BLaER1 (cell line): ENCODE measurements at regions not wholly inside any gene's neighbourhood (a gene's known extent, or its start where the extent isn't known, plus 50 kb on each side); places are given as distances from the start of the nearest gene placed in this dataset.

Source experiments
- H3K27ac ChIP-seq: shearing (Covaris generic); formaldehyde crosslinking; 2 replicates; pipeline ENCODE4 v1.8.1; 2022
- H3K27me3 ChIP-seq: shearing (Covaris generic); formaldehyde crosslinking; 2 replicates; pipeline ENCODE4 v1.8.1; 2022
- H3K36me3 ChIP-seq: shearing (Covaris generic); formaldehyde crosslinking; 2 replicates; pipeline ENCODE4 v1.8.1; 2022
- H3K4me1 ChIP-seq: shearing (Covaris generic); formaldehyde crosslinking; 2 replicates; pipeline ENCODE4 v1.8.1; 2022
- H3K4me2 ChIP-seq: shearing (Covaris generic); formaldehyde crosslinking; 2 replicates; pipeline ENCODE4 v1.8.1; 2022
- H3K4me3 ChIP-seq: shearing (Covaris generic); formaldehyde crosslinking; 2 replicates; pipeline ENCODE4 v1.8.1; 2022
- H3K9ac ChIP-seq: shearing (Covaris generic); formaldehyde crosslinking; 2 replicates; pipeline ENCODE4 v1.8.1; 2022
- H3K9me3 ChIP-seq: shearing (Covaris generic); formaldehyde crosslinking; 2 replicates; pipeline ENCODE4 v1.8.1; 2022
- H4K20me1 ChIP-seq: shearing (Covaris generic); formaldehyde crosslinking; 2 replicates; pipeline ENCODE4 v1.8.1; 2022
- Cebpa-rat ChIP-seq: shearing (Covaris generic); IDR thresholded peaks from 2 replicates; pipeline ENCODE4 v1.8.1; 2022

DNA sequence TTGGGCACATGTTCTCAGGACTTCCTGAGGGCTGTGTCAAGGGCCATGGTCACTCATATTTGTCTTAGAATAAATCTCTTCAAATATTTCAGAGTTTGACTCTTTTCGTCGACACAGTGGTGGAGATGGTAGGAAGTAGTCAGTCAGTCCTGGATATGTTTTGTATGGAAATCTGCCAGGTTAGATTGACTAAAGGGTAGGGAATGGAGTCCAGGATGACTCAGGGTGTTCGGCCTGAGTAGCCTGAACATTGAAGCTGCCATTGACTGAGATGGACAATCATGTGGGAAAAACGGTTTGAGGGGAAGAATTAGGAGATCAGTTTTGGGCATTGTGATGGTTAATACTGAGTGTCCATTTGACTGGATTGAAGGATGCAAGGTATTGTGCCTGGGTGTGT lies 177.1 kb upstream of the CENPE start:
- no peak overlapping the region for H3K9ac ChIP-seq
- no peak overlapping the region for H3K4me3 ChIP-seq
- H3K27ac ChIP-seq: no peak overlapping the region
- no peak overlapping the region for H3K4me2 ChIP-seq
- H3K9me3 ChIP-seq: no peaks in the 10 kb centered on the region
- no peaks in the 10 kb centered on the region for H3K27me3 ChIP-seq
- H4K20me1 ChIP-seq: no peaks in the 10 kb centered on the region
- TF ChIP-seq Cebpa-rat: no peak
- H3K4me1 ChIP-seq: no peaks in the 10 kb centered on the region
- no peaks in the 10 kb centered on the region for H3K36me3 ChIP-seq

- Histone ChIP-seq H3K4me3 (no peak overlapping the region), H3K27me3 (no peaks in the 10 kb centered on the region), H3K9me3 (no peaks in the 10 kb centered on the region), H3K4me2 (no peak overlapping the region), H3K4me1 (no peaks in the 10 kb centered on the region), H3K36me3 (no peaks in the 10 kb centered on the region), H4K20me1 (no peaks in the 10 kb centered on the region), H3K9ac (no peak overlapping the region), H3K27ac (no peak overlapping the region)
- no peak for TF ChIP-seq Cebpa-rat
Measured at GRCh38 chr4:103374758-103375157, 176.6 kb upstream of the CENPE start.

DNA sequence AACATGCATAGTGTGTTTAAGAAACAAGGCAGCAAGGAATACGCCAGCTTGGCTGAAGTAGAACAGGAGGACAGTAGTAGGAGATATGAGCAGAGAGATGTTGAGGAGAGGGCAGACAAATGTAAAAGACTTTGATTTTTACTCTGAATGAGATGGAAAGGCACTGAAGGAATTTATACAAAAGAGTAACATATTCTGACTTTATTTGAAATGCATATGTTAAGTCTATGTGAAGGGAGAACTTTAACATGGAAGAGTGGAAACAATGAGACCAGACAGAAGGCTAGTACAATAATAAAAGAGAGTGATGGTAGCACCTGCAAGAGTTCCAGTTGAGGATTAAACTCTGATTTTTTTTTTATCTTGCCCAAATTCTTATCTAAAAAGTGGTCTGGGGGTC lies 176.2 kb upstream of the CENPE start:
- H3K27ac ChIP-seq: no peak overlapping the region
- TF ChIP-seq Cebpa-rat: no peak

DNA sequence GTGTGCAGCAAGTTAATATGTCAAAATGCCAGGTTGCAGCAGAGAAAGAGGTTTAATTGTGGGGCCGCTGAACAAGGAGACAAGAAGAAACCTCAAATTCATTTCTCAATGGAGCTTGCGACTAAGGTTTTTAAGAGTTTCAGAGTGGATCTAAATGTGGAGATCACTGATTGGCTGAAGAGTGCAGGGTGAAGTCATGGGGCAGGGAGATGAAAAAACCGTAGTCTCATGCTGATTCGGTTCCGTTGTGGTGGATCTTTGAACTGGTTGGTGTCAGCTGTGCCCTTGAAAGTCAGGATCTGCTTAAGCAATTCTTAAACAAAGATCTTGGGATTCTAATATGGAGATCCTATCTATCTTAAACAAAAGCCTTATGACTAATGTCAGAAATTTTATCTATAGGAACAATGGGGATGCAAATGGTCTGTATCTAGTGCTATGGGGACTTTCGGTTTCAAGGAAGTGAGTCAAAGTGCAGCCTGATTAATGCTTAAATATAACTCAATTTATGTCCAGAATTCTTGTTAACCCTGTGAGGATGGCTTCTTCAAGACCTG lies 173.9 kb upstream of the CENPE start:
- Histone ChIP-seq H3K9ac (no peak overlapping the region), H3K4me3 (no peak overlapping the region), H3K4me2 (no peak overlapping the region), H4K20me1 (no peaks in the 10 kb centered on the region), H3K36me3 (no peaks in the 10 kb centered on the region), H3K9me3 (no peaks in the 10 kb centered on the region), H3K4me1 (no peaks in the 10 kb centered on the region), H3K27ac (no peak overlapping the region), H3K27me3 (no peaks in the 10 kb centered on the region)
- no peak for TF ChIP-seq Cebpa-rat

More for the DNA sequence above, 176.2 kb upstream of the CENPE start:
- H3K9me3 ChIP-seq: no peaks in the 10 kb centered on the region
- no peaks in the 10 kb centered on the region for H3K27me3 ChIP-seq
- H3K36me3 ChIP-seq: no peaks in the 10 kb centered on the region
- H3K4me1 ChIP-seq: no peaks in the 10 kb centered on the region
- no peak overlapping the region for H3K4me2 ChIP-seq
- H3K9ac ChIP-seq: no peak overlapping the region
- H3K4me3 ChIP-seq: no peak overlapping the region
- H4K20me1 ChIP-seq: no peaks in the 10 kb centered on the region

GRCh38 chr4:103370336-103370735 lies 172.2 kb upstream of the CENPE start:
- H3K27me3 ChIP-seq: no peaks in the 10 kb centered on the region
- H3K9me3 ChIP-seq: no peaks in the 10 kb centered on the region
- TF ChIP-seq Cebpa-rat: no peak
- no peak overlapping the region for H3K4me3 ChIP-seq
- H3K4me2 ChIP-seq: no peak overlapping the region
- H3K36me3 ChIP-seq: no peaks in the 10 kb centered on the region
- H3K9ac ChIP-seq: no peak overlapping the region
- H4K20me1 ChIP-seq: no peaks in the 10 kb centered on the region
- H3K4me1 ChIP-seq: no peaks in the 10 kb centered on the region
- no peak overlapping the region for H3K27ac ChIP-seq

GRCh38 chr4:103365285-103365684 lies 167.1 kb upstream of the CENPE start:
- no peaks in the 10 kb centered on the region for H3K27me3 ChIP-seq
- H4K20me1 ChIP-seq: no peaks in the 10 kb centered on the region
- peaks cover 9% of the 10 kb centered on the region for H3K9me3 ChIP-seq
- no peak overlapping the region for H3K27ac ChIP-seq
- TF ChIP-seq Cebpa-rat: no peak
- H3K4me1 ChIP-seq: no peaks in the 10 kb centered on the region
- no peaks in the 10 kb centered on the region for H3K36me3 ChIP-seq
- no peak overlapping the region for H3K4me2 ChIP-seq
- no peak overlapping the region for H3K9ac ChIP-seq
- H3K4me3 ChIP-seq: no peak overlapping the region

DNA sequence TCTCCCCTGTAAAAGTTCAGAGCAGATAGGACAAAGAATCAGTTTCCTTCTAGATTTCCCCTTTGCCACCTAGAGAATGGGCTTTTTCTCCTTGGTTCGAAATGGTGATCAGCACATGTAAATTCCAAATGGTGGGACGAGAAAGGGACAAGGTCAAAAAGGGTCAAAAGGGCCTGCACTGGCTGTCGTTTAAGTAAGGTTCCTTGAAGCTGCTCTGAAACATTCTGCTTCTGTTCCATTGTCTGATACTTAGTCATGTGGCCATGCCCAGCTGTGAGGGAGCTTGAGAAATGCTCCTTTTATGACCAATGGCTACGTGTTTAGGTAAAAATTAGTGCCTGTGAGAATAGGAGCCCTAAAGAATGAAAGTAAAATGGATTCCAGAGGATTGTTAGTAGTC lies 165.9 kb upstream of the CENPE start:
- Histone ChIP-seq H3K9me3 (peaks cover 21% of the 10 kb centered on the region), H3K36me3 (no peaks in the 10 kb centered on the region), H3K9ac (no peak overlapping the region), H3K27me3 (no peaks in the 10 kb centered on the region), H4K20me1 (no peaks in the 10 kb centered on the region), H3K4me2 (no peak overlapping the region), H3K4me3 (no peak overlapping the region), H3K4me1 (no peaks in the 10 kb centered on the region), H3K27ac (no peak overlapping the region)
- TF ChIP-seq Cebpa-rat: no peak

DNA sequence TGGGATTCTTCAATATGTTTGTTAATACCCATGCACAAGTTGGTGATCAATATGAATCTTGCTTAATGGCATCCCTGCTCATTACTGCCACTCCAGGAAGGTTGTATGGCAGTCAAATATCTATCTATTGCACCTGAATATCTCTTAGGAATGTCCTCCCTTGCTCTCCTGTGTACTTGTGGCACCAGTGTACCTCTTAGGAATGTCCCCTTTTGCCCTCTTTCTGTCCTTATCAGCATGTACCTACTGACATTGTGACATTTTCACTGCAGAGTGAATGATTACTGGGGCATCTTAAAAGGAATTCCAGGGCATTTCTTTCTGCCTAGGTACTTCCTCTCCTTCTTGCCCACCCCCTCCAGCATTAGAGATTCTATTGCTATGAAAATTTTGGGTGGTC lies 163.8 kb upstream of the CENPE start:
- Histone ChIP-seq H3K4me3 (no peak overlapping the region), H3K4me2 (no peak overlapping the region), H3K4me1 (no peaks in the 10 kb centered on the region), H4K20me1 (no peaks in the 10 kb centered on the region), H3K9me3 (peaks cover 26% of the 10 kb centered on the region), H3K27ac (no peak overlapping the region), H3K27me3 (no peaks in the 10 kb centered on the region), H3K36me3 (no peaks in the 10 kb centered on the region), H3K9ac (no peak overlapping the region)
- TF ChIP-seq Cebpa-rat: no peak

DNA sequence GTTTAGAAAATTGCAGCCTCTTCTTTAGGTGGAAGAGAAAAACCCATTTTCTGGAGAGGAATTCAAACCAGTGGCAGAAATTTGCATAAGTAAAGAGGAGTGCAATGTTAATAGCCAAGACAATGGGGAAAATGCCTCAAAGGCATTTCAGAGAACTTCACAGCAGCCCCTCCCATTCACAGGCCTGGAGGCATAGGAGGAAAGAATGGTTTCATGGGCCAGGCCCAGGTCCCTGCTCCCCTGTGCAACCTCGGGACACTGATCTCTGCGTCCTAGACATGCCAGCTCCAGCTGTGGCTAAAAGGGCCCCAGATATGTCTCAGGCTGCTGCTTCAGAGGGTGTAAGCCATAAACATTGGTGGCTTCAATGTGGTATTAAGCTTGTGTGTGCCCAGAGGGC lies 161.8 kb upstream of the CENPE start:
- H3K27me3 ChIP-seq: no peaks in the 10 kb centered on the region
- H3K9ac ChIP-seq: no peak overlapping the region
- no peak for TF ChIP-seq Cebpa-rat
- no peak overlapping the region for H3K4me3 ChIP-seq
- no peaks in the 10 kb centered on the region for H3K36me3 ChIP-seq
- peaks cover 26% of the 10 kb centered on the region for H3K9me3 ChIP-seq
- H4K20me1 ChIP-seq: no peaks in the 10 kb centered on the region
- no peak overlapping the region for H3K27ac ChIP-seq
- no peaks in the 10 kb centered on the region for H3K4me1 ChIP-seq
- H3K4me2 ChIP-seq: no peak overlapping the region

DNA sequence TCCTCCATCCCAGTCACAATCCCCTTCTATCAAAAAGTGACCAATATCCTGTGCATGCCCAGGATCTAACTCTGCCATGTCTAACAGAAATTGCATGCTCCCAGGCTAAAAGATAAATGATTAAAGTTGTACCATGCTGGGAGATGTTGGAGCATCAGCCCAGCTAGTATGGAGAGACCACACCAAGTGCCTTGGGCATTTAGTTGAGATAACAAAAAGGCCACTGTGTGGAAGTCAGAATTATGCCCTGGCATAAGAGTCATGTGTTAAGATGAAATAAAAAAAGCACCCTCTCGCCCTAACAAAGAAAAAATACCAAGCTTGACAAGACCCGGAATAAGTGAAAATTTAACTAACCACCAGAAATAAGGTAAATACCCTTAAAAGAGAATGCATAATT lies 155.9 kb upstream of the CENPE start:
- Histone ChIP-seq H3K4me2 (no peak overlapping the region), H3K4me1 (no peaks in the 10 kb centered on the region), H3K9me3 (peaks cover 4% of the 10 kb centered on the region; the same call in 1 of the 2 replicates), H3K27me3 (no peaks in the 10 kb centered on the region), H3K9ac (no peak overlapping the region), H4K20me1 (no peaks in the 10 kb centered on the region), H3K4me3 (no peak overlapping the region), H3K27ac (no peak overlapping the region), H3K36me3 (no peaks in the 10 kb centered on the region)
- no peak for TF ChIP-seq Cebpa-rat

- no peak overlapping the region for H3K4me3 ChIP-seq
- no peaks in the 10 kb centered on the region for H4K20me1 ChIP-seq
- no peaks in the 10 kb centered on the region for H3K9me3 ChIP-seq
- no peak overlapping the region for H3K4me2 ChIP-seq
- TF ChIP-seq Cebpa-rat: no peak
- H3K27ac ChIP-seq: no peak overlapping the region
- no peaks in the 10 kb centered on the region for H3K36me3 ChIP-seq
- no peak overlapping the region for H3K9ac ChIP-seq
- H3K4me1 ChIP-seq: no peaks in the 10 kb centered on the region
- no peaks in the 10 kb centered on the region for H3K27me3 ChIP-seq
Measured at GRCh38 chr4:103329642-103330041, 131.5 kb upstream of the CENPE start.
